ENCODE measurements at regions not wholly inside any gene's neighbourhood (a gene's known extent, or its start where the extent isn't known, plus 50 kb on each side); places are given as distances from the start of the nearest gene placed in this dataset.

DNA sequence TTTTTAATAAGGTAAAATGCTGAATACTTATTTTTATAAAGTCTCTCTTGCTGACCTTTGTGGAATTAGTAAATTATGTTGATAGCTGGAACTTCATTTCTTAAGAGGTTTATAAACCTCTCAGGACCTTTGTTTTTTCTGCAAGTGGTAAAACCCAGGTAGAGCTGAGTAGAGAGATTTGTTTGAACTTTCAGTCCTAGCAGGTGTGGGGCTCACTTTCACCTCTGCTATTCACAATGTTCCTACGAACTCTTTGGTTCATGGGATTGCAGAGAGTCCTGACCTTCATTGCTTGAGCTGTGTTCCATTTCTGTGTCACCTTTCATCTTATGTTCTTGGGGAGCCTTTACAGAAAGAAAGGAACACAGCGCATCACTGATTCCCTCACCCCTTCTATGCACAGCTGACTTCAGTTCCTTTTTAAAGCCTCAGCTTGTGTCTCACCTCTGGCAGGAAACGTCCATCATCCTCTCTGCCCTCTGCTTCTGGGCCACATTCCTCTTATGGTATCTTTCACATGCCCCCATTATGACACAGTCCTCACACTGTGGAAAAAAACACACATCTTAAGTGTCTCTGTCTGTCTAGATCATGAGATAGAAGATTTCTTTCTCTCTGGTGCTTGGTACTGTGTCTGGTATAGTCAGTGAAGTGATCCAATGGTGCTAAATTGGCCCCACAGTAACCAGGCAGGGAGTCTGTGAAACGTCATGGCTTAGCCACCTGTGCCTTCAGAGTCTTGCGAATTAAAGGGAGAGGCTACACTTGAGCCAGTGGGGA, 262.5 kb upstream of the B3GALT2 start:
- TF ChIP-seq GATA3 (IDR thresholded peaks at IDR 0.05; ENCODE audit: low read depth, low read length) = no peak
- no peak for TF ChIP-seq GATA2 (IDR thresholded peaks at IDR 0.05; ENCODE audit: low read depth, low read length)

DNA sequence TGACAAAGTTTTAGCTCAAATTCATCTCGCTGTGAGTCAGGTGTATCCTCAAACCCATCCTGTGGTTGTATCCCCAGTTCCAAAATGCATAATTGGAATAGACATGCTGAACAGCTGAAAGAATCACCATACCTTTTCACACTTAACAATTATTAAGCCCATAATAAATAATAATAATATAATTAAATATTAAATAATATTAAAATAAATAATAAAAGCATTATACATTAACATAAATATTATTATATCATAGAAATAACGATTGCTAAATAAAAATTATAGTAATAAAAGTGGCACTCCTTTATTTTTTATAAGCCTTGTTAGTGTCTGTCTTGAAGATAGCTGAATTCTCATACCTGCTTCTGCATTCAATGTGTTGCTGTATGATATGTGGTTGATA, 257.5 kb upstream of the B3GALT2 start:
- TF ChIP-seq GATA3 (IDR thresholded peaks at IDR 0.05; ENCODE audit: low read depth, low read length) (no peak), GATA2 (IDR thresholded peaks at IDR 0.05; ENCODE audit: low read depth, low read length) (no peak)

DNA sequence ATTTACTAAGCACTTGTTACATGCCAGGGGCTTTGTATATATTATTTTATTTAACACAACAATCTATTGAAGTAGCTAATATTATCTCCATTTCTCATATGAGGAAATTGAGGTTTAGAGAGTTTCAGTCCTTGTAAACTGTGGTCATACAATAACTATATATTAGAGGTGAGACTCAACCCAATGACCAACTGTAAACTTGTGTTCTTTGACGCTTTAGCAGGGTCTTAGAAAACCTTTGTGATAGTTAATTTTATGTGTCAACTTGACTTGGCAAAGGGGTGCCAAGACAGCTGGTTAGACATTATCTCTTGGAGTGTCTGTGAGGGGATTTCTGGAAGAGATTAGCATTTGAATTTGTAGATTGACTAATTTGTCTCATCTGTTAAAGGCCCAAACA, 252.4 kb upstream of the B3GALT2 start:
- TF ChIP-seq GATA3 (IDR thresholded peaks at IDR 0.05; ENCODE audit: low read depth, low read length) (no peak), GATA2 (IDR thresholded peaks at IDR 0.05; ENCODE audit: low read depth, low read length) (no peak)

DNA sequence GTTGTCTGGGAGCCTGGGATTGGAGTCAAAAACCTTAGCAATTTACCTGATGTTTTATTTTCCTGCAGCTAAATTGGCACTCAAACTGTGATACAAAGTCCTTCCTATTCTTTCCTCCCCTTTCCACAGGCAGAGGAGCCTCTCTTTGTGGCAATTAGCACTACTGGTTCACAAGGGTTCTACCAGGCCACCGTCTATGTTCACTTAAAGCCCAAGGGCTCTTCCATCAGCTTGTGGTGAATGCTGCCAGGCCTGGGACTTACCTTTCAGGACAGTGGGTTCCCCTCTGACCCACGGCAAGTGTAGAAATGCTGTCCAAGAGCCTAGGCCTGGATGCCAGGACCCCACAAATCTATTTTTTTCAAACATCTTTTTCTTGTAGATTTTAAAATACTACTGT, 251.9 kb upstream of the B3GALT2 start:
- TF ChIP-seq GATA2 (IDR thresholded peaks at IDR 0.05; ENCODE audit: low read depth, low read length) = no peak
- no peak for TF ChIP-seq GATA3 (IDR thresholded peaks at IDR 0.05; ENCODE audit: low read depth, low read length)

DNA sequence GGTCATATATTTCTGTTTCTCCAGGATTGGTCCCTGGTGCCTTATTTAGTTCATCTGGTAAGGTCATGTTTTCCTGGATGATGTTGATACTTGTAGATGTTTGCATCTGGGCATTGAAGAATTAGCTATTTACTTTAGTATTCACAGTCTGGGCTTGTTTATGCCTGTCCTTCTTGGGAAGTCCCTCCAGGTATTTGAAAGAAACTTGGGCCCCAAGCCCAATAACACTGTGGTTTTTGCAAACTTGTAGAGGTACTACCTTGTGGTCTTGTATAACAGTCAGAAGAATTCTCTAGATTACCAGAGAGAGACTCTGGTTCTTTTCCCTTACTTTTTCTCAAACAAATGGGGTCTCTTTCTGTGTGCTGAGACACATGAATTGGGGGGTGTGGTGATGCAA, 251.4 kb upstream of the B3GALT2 start:
- no peak for TF ChIP-seq GATA2 (IDR thresholded peaks at IDR 0.05; ENCODE audit: low read depth, low read length)
- no peak for TF ChIP-seq GATA3 (IDR thresholded peaks at IDR 0.05; ENCODE audit: low read depth, low read length)

DNA sequence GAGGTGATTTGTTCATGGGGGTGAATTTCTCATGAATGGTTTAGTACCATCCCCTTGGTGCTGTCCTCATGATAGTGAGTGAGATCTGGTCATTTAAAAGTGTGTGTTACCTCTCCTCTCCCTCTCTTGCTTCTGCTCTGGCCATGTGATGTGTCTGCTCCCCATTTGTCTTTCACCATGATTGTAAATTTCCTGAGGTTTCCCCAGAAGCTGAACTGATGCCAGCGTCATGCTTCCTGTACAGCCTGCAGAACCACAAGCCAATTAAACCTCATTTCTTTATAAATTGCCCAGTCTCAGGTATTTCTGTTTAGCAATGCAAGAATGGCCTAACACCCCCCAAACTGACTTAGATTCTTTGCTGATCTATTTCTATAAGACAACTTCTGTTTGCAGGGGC, 249.4 kb upstream of the B3GALT2 start:
- TF ChIP-seq GATA3 (IDR thresholded peaks at IDR 0.05; ENCODE audit: low read depth, low read length) (no peak), GATA2 (IDR thresholded peaks at IDR 0.05; ENCODE audit: low read depth, low read length) (no peak)

DNA sequence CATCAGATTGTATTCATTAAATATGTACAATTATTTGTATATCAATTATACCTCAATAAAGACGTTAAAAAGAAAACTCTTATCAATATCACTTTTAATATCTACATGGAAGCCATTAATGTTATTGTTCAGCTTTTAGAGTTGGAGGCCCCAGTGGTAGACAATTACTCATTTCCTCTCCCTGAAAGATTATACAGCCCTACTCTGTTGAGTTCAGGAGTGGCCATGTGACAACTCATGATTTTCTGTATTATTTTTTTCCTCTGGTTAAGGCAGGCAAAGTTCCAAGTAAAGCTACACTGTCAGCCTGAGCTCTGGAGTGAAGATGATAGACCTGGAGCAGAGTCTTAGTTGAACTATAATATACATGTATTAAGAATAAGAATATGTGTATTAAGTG, 247.9 kb upstream of the B3GALT2 start:
- TF ChIP-seq GATA3 (IDR thresholded peaks at IDR 0.05; ENCODE audit: low read depth, low read length) (no peak), GATA2 (IDR thresholded peaks at IDR 0.05; ENCODE audit: low read depth, low read length) (no peak)

DNA sequence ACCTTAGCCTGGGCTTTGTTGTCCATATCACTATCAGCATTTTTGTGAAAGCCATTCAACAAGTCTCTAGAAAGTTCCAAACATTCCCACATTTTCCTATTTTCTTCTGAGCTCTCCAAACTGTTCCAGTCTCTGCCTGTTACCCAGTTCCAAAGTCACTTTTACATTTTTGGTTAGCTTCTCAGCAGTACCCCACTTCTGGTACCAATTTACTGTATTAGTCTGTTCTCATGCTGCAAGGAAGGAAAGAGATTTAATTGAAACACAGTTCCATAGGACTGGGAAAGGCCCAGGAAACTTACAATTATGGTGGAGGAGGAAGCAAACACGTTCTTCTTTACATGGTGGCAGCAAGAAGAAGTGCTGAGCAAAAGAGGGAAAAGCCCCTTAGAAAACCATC, 247.2 kb upstream of the B3GALT2 start:
- TF ChIP-seq GATA3 (IDR thresholded peaks at IDR 0.05; ENCODE audit: low read depth, low read length) (no peak), GATA2 (IDR thresholded peaks at IDR 0.05; ENCODE audit: low read depth, low read length) (no peak)

DNA sequence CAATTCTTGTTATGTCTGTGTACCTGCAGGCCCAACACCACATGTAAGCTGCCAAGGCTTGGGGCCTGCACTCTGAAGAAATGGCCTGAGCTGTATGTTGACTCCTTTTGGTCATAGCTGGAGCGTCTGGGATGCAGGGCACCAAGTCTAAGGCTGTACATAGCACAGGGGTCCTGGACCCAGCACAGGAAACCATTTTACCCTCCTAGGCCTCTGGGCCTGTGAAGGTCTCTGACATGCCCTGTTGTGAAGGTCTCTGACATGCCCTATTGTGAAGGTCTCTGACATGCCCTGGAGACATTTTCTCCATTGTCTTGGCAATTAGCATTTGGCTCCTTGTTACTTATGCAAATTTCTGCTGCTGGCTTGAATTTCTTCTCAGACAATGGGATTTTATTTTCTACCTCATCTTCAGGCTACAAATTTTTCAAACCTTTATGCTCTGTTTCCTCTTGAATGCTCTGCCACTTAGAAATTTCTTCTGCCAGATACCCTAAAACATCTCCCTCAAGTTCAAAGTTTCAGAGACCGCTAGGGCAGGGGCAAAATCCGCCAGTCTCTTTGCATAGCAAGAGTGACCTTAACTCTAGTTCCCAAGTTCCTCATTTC, 246.7 kb upstream of the B3GALT2 start:
- TF ChIP-seq GATA2 (IDR thresholded peaks at IDR 0.05; ENCODE audit: low read depth, low read length) (no peak), GATA3 (IDR thresholded peaks at IDR 0.05; ENCODE audit: low read depth, low read length) (no peak)

DNA sequence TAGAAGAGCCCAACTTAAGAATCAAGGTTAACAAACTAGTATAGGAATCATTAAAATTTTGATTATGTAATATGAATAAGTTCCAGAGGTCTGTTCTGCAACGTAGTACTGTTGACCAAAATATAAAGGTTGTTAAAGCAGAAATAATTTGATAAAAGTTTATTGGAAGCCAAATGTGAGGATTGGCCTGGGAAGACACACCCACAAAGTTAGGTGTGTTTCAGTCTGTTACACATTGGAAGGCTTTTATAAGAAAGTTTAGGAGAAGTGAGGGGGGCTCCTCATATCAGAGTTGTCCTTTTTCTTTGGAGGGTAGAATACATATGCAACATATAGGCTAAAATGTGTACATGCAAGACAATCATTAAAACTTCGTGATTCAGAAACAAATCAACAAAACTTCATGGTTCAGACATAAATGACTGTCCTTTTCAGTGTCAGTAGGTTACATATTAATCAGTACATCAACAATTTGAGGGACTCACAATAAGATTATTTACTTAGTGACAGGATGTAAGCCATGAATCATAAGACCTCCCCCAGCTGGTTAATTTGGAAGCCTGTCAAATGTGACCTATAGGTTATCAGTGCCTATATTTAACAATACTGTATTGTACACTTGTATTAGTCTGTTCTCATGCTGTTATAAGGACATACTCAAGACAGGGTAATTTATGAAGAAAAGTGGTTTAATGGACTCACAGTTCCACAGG, 245.0 kb upstream of the B3GALT2 start:
- no peak for TF ChIP-seq GATA3 (IDR thresholded peaks at IDR 0.05; ENCODE audit: low read depth, low read length)
- TF ChIP-seq GATA2 (IDR thresholded peaks at IDR 0.05; ENCODE audit: low read depth, low read length) = no peak

DNA sequence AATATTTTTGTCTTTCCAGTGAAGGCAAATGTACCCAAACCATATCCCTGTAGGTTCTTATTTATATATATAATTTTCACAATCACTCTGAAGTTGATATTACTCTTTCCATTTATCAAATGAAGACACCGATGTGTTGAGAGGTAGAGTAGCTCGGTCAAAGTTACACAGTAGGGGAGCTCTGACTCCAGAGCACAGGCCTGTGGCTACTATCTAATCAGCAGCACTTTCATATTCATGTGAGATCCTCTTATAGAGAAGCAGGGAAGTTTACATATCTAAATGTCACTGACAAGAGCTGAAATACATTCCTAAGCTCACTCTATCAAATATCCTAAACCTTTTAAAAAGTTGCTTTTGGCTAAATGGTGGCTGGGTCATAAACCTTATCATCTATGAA, 241.1 kb upstream of the B3GALT2 start:
- TF ChIP-seq GATA2 (IDR thresholded peaks at IDR 0.05; ENCODE audit: low read depth, low read length) (no peak), GATA3 (IDR thresholded peaks at IDR 0.05; ENCODE audit: low read depth, low read length) (no peak)

DNA sequence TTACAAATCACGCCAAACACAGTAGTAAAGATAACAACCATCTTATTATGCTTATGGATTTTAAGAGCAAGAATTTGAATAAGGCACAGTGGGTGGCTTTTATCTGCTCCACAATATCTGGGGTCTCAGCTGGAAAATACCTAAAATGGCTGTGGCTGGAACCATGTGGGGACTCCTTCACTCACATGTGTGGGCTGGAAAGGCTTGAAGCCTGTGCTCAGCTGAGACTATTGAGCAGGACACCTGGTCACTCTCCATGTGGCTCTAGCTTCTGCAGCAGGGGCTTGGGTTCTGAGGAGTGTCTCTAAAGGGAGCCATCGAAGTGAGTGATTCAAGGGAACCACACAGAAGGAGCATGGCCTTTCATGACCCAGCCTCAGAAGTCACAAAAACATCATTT, 239.6 kb upstream of the B3GALT2 start:
- TF ChIP-seq GATA2 (IDR thresholded peaks at IDR 0.05; ENCODE audit: low read depth, low read length) (no peak), GATA3 (IDR thresholded peaks at IDR 0.05; ENCODE audit: low read depth, low read length) (no peak)

DNA sequence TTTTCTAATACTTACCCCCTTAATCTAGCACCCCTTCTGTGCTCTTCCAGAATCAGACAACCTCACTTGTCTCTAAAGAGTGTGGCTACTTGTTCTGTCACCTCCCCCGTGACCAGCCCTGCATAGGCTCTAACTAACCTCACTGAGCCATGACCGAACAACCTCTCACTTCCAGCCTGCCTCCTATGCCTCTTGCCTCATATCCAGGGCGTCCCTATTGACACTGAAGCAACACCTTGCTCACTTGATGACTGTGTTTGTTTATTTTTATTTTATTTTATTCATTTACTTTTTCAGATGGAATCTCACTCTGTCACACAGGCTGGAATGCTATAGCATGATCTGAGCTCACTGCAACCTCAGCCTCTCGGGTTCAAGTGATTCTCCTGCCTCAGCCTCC, 235.1 kb upstream of the B3GALT2 start:
- no peak for TF ChIP-seq GATA2 (IDR thresholded peaks at IDR 0.05; ENCODE audit: low read depth, low read length)
- TF ChIP-seq GATA3 (IDR thresholded peaks at IDR 0.05; ENCODE audit: low read depth, low read length) = no peak

DNA sequence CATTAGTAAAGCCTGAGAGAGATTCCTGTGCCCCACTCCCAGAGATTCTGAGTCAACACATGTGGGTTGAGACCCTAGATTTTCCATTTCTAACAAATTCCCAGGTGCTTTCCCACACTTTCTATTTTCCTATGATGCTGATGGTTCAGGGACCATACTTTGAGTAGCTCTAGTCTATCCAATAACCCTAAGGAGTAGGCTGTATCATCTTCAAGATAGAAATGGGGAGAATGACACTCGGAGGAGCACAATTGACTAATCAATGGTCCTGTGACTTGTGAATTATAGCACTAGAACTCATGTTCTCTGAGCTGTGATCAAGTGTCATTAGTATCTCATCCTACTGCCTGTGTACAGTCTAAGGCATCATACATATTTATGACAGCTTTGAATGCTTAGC, 232.9 kb upstream of the B3GALT2 start:
- TF ChIP-seq GATA3 (IDR thresholded peaks at IDR 0.05; ENCODE audit: low read depth, low read length) (no peak), GATA2 (IDR thresholded peaks at IDR 0.05; ENCODE audit: low read depth, low read length) (no peak)

DNA sequence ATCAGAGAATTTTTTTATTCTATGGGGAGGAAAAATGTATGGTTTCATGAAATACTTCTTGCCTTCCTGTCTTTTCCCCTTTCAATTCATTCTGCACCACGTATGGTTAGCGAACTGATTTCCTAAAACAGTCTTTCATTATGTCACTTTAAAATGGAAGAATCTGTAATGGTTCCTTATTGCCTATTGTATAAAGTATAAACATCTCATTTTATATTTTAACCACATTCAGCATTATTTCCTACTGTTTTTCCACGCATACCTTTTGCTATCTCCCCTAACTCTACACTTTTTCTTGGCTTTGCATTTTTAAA, 232.3 kb upstream of the B3GALT2 start:
- no peak for TF ChIP-seq GATA2 (IDR thresholded peaks at IDR 0.05; ENCODE audit: low read depth, low read length)
